Mucosa of descending colon (tissue), 3 donors: ENCODE measurements at regions not wholly inside any gene's neighbourhood (a gene's known extent, or its start where the extent isn't known, plus 50 kb on each side); places are given as distances from the start of the nearest gene placed in this dataset.
A peak's percentile ranks its signal among the peaks of the same experiment; 100 is the strongest.

Source experiments
- ATAC-seq: fragments of 200-7000 bp; cut with Tn5 transposase; one replicate; pipeline ENCODE4 v1.9.1; 2020; ENCODE audit warnings: mild to moderate bottlenecking, moderate library complexity
- DNase-seq, 3 donors: peaks; one replicate each; pipeline ENCODE4 v3.0.0-alpha.2; 2020
- H3K36me3 ChIP-seq: fragments of 200-600 bp; one replicate; pipeline ENCODE4 v1.8.0; 2021; ENCODE audit warnings: low read depth, mild to moderate bottlenecking
- H3K4me1 ChIP-seq: fragments of 200-600 bp; one replicate; pipeline ENCODE4 v1.8.0; 2021; ENCODE audit warnings: low read depth, mild to moderate bottlenecking
- H3K4me3 ChIP-seq: fragments of 200-600 bp; one replicate; pipeline ENCODE4 v1.8.0; 2021; ENCODE audit warnings: mild to moderate bottlenecking
- H3K9me3 ChIP-seq: fragments of 200-600 bp; one replicate; pipeline ENCODE4 v1.8.0; 2021; ENCODE audit warnings: mild to moderate bottlenecking
- CTCF ChIP-seq: fragments of 200-600 bp; IDR thresholded peaks from one replicate; pipeline ENCODE4 v1.8.0; 2022; ENCODE audit warnings: antibody characterized with exemption, mild to moderate bottlenecking
- intact Hi-C, 2 donors: fragments of 100-400 bp; cut with DNase I in 1 of 2; cut with micrococcal nuclease in 1 of 2; formaldehyde crosslinking; loops; one replicate each; pipeline versions ENCODE4 v1.11.0 to v1.11.1; 2022; cut with DNase I, micrococcal nuclease
- donor health status: DM: no; HTN: no; CAD: no; lungs with moderate emphysema.
- donor health status: DM: no; HTN: no; CAD: no.
- donor health status: DM: no; HTN: yes; CAD: no.

DNA sequence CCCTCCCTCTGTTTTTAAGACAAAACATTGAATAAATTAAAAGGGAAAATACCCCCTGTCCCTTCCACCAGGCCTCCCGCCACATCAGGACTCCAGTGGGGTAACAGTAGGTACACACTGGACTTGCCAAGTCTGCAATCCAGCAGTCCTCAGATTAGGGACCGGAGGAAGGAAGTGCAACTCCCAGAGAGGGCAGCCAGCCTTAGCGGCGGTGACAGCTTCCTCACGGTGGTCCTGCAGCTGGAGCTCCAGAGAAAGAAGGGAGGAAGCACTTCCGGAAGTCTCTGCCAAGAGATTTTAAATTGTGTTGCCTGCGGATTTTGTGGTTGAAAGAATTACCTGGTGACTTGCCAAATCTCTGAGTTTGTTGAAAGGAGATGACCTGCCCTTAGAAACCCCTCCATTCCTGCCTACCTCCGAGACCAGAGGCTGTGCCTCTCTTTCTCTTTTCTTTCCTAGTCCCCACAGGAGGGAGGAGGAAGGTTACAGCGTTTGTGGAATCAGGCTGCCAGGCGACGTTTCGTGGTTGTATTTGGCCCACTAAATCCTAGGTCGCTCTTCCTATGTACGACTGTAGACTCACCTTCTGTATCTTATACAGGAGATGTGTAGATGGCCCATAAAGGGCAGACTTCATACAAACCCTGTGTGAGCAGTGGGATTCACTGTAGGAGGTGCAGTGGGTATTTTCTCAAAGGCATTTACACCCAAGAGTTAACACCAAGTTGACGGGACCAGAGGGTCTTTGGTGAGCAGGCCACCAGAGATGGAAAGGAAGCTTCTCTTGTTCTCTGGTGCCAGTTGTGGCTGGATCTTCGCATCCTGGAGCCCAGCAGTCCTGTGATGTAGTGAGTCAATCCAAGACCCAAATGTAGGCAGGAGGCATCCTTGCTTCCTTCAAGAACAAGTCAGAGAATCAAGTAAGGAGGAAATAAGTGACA, 77.9 kb downstream of the INSIG1 start:
- peaks cover 62% of the 10 kb centered on the region for H3K4me1 ChIP-seq
- intact Hi-C loops = no loop called here
- ATAC-seq = no peak
- H3K4me3 ChIP-seq = no peak overlapping the region
- TF ChIP-seq CTCF = no peak
- no peaks in the 10 kb centered on the region for H3K9me3 ChIP-seq
- no peaks in the 10 kb centered on the region for H3K36me3 ChIP-seq
- no peak for DNase-seq

GRCh38 chr7:155377071-155377837, 79.6 kb downstream of the INSIG1 start:
- intact Hi-C loops = no loop called here
- no peak for DNase-seq
- ATAC-seq = peak; percentile 49
- Histone ChIP-seq H3K9me3 (no peaks in the 10 kb centered on the region), H3K4me1 (peaks cover 74% of the 10 kb centered on the region), H3K36me3 (no peaks in the 10 kb centered on the region), H3K4me3 (no peak overlapping the region)
- no peak for TF ChIP-seq CTCF

DNA sequence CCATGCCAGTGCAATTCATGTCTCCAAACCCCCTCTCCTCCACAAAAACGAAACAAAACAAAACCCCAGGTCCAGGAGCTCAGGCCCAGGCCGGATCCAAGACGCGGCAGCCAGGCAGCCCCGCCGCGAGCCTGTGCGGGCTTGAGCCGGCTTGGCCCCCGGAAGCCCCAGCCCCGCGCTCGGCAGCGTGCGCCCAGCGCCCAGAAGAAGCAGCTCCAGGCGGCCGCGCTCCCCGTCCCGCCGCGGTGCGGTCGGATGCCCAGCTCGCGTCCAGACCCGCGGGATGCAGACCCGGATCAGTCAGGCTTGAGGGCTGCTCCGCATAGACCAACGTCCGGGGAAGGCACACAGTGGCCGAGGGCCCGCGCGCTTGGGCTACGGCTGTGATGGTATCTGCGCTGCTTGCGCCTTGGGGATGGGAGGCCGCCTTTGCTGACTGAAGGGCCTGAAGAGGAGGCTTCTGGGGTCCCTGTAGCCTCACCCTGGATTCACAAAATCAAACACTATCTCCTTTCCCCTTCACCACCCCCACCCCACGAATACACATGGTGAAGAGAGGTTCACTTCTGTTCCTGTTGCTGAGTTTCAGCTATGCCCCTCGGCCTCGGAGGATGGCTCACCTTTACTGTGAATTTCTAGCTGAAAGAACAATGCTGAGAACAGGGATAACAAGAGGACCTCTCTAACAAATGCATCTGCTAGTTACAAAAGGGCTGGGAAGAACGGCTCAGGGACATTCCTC, 79.9 kb upstream of the EN2 start:
- intact Hi-C loops = no loop called here
- Histone ChIP-seq H3K4me3 (no peak overlapping the region), H3K4me1 (peaks cover 69% of the 10 kb centered on the region), H3K36me3 (no peaks in the 10 kb centered on the region), H3K9me3 (no peaks in the 10 kb centered on the region)
- peak; percentile 62 for ATAC-seq
- TF ChIP-seq CTCF = no peak
- peak in 2 of 3 donors; percentile 23 to 53 for DNase-seq

DNA sequence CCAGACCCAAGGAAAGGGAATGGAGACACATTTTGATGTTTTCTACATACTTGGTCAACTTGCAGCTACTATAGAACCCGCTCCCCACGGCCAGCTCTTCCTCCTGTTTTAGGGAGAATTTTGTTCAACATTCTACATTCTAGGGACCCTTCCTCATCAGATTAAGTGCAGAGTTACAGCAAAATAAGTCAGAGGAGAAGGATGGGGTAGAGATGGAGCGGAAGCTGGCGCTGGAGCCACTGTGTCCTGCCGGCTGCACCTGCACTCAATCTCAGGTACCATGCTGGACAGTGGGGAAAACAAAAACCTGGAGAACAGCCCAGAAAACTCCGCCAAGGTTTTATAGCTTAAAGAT, 79.4 kb upstream of the EN2 start:
- H3K4me3 ChIP-seq = no peak overlapping the region
- TF ChIP-seq CTCF = no peak
- no peaks in the 10 kb centered on the region for H3K9me3 ChIP-seq
- no peak for DNase-seq
- intact Hi-C loops = no loop called here
- H3K4me1 ChIP-seq = peaks cover 63% of the 10 kb centered on the region
- peak; percentile 15 for ATAC-seq
- no peaks in the 10 kb centered on the region for H3K36me3 ChIP-seq

- DNase-seq = no peak
- TF ChIP-seq CTCF = no peak
- intact Hi-C loops = no loop called here
- Histone ChIP-seq H3K36me3 (no peaks in the 10 kb centered on the region), H3K4me1 (peaks cover 57% of the 10 kb centered on the region), H3K9me3 (no peaks in the 10 kb centered on the region), H3K4me3 (no peak overlapping the region)
- ATAC-seq = no peak
These were observed 78.7 kb upstream of the EN2 start for GRCh38 chr7:155378959-155379871.
